ENCODE measurements at regions not wholly inside any gene's neighbourhood (a gene's known extent, or its start where the extent isn't known, plus 50 kb on each side); places are given as distances from the start of the nearest gene placed in this dataset.
"Not testable (repeated sequence)": the region's sequence is repeated elsewhere in the genome, so short reads cannot be mapped to it uniquely, and the experiment has no call there.

DNA sequence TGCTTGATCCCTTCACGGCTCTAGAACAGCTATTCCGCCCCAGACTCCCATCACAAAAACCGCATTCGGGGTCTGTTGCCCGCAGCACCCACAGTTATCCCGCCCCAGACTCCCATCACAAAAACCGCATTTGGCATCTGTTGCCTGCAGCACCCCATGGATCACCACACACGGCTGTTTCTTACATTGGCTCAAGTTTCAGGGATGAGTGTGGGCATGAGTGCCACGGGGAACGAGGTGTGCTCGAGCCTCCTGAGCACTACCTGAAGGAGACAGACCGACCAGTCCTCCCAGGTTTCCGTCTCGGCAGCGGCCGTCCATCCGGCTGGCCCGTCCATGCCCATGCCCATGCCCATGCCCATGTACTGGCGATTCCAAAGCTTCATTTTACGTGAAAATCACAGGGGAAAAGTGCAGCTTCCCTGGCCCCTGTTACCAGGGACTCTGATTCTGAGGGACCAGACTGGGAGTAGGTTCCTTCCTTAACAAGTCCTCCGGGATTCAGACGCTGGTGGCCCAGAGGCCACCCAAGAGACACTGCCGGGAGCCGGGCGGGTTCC, 66.4 kb upstream of the INSIG1 start:
- no peak for DNase-seq

DNA sequence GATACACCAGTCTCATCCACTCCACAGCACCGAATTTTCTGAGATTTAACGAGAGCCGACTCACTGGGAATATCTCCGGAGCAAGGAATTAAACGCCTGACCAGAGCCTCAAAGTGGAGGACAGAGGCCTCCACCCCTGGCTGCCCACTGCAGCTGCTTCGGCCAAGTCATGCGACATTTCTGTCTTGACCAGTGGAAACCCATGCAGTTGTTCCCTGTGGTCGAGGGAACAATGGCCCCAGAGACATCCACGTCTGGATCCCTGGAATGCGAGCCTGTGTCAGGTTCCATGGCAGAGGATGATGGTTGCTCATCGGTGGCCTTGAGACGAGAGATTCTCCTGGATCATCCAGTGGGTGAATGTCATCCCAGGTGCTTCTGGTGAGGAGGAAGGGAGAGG, 65.7 kb upstream of the INSIG1 start:
- DNase-seq, result no peak

- no peak for DNase-seq
These were observed 64.8 kb upstream of the INSIG1 start for GRCh38 chr7:155232911-155233310.

DNA sequence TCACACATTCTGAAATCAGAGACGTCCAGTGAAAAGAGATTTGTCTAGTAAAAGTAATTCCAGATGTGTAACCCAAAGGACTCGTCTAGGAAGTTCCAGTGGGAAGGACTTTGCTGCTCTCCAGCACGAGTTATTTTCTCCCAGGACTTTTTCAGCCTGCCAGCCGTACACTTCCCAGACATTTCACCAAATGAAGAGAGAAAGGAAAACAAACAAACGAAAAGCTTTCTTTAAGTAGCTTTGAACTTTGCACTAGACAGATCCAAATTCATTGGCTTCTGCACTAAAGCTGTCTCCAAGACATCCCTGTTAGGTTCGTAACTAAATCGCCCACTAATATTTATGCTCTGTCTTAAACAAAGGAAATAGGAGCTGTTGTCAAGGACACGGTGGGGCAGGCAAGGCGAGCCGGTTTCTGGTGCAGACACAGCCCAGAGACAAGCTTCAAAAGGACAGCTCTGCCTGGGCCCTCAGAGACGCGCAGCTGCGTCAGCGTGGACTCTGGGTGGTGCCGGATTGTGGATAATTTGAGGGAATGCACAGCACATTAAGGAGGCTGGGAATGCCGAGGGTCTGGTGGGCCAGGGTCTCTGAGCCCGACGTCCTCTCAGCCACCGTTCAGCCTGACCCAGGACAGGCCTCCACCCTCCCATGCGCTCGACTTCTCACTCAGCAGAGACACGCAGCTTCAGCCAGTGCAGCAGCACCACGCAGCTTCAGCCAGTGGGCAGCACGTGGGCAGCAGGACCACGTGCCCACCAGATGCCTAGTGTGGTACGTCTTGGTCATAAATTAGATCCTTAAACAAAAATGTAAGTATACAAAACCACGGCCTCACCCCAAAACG, 64.1 kb upstream of the INSIG1 start:
- DNase-seq, result no peak

DNA sequence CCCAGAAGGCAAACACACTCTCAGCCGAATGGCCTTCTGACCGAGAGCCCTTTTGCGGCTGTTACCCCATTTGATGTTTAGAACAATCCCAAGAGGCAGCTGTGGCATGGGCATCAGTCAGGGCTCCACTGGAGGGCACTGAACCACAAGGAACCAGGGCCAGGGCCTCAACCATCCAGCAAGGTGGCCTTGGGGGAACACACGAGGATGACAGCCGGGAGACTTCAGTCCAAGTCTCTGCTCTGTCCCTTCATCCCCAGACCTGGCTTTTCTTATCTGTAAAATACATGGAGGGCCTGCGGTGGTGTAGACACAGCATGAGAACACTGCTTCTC, 63.6 kb upstream of the INSIG1 start:
- DNase-seq, result no peak

GRCh38 chr7:155234950-155235789, 62.5 kb upstream of the INSIG1 start:
- DNase-seq, result no peak

DNA sequence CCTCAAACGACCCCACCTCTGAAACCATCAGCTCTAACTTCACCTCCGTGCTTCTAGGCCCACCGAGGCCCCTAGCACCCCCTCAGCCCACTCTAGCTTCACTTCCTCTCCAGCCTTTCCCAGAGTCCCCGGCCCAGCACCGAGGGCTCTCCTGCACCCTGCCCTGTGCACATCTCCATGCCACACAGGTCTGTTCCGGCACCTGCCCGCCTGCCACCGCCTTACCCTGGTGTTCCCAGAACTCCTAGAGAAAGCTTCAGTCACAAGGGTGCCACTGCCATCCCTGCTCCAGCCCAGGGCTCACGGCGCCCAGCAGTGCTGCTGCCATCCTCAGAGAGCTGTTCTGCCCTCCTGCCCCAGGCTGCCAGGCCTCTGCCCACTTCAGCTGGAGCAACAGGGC, 61.3 kb upstream of the INSIG1 start:
- DNase-seq, result no peak

DNA sequence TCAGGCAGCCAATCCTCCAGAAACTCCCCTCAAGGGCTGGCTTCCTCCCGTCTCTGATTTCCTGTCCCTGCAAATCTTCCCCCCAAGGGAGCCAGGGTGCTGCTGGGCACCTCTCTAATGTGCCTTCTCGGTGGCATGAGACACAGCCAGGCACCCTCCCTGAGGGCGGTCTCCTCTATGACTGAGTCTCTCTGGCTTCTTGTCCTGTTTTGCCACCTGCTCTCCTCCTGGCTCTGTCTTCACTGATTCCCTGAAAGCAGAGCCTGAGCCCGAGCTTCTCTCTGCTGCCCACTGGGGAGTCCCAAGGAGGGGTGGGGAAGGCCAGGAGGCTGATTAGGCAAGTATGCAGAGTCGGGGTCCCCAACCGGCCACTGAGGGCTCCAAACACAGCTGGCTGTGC, 60.4 kb upstream of the INSIG1 start:
- no peak for DNase-seq

- DNase-seq, result no peak
These were observed 59.9 kb upstream of the INSIG1 start for GRCh38 chr7:155237730-155238129.

DNA sequence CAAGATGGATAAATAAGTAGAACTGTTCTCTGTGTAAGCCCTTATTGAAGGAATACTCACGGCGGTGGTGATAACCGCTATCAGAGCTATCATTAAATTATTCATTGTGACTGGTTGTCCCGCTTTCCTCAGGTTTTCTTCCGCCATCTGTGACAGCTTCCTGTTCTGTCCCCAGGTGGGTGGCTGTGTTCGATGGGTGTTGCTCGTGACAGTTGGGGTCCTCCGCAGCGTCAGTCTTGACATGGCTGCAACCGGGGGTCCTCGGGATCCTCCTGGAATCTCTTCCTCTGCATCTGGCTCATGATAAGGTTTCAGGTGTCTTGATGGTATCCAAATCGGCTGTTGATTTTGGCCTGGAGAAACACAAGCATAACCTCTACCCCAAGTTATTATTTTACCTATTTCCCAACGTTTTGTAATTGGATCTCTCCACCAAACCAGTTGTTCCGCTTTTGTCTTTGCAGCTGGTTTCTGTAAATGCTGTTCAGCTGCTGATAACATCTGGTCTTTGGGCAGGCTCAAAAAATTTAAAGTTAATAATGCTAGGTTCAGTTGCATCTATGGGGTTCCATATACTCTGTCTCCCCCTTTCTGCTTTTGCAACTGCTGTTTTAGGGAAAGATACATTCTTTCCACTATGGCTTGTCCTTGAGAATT, 58.1 kb upstream of the INSIG1 start:
- not testable (repeated sequence) for DNase-seq

DNA sequence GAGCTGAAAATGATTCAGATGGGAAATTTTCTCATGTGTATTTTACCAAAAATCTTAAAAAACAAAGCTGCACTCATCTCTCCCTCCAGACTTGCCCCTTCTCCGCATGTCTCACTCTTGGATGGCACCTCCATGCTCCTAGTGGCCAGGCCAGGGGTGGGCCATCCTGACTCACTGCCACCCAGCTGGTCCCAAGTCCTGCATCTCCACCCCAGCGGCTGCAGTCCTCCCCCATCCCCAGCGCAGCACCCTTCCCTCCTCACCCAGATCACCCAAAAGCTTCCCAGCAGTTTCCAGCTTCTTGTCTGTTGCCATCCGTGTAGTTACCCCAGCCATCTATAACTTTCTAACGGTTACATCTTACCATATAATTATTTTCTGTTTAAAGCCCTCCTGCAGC, 53.0 kb upstream of the INSIG1 start:
- DNase-seq, result no peak

DNA sequence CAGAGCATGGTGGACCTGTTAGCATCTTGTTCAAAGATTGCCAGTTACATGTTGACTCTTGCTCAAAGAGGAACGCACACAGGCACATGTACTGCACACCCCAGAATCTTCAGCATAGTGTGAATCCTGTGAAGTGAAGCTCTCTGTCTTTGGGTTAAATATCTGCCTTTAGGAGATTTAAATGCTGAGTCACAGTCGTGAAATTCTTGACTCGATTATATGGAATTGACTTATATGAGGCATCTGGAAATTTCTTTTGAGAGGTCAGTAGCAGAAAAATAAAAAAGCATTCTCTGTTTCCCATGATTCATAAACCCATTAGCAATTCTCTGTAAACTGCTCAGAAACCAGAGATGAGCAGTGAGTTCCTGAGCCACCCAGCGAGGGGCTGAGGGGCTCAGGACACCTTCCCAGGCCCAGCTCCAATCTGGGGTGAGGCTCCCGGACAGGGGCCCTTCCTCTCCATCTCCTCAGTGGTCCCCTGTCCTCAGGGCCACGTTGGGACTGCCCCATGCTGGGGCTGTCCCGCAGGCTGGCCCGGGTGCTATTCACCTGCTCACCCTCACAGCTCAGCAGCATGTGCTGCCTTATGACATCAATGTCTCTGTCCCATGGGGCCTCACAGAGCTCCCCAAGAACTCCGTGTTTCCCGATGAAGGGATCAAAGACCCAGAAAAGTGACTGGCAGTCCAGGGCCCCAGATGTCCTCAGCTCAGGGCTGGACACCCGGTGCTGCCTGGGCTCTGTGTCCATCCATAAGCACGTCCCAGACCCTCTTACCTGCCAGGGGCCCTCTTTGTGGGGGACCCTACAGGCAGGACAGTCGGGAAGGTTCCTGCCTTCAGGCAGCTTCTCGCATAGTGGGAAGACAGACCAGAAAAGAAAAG, 50.0 kb upstream of the INSIG1 start:
- DNase-seq, result no peak
